H1 (cell line): ENCODE measurements at regions not wholly inside any gene's neighbourhood (a gene's known extent, or its start where the extent isn't known, plus 50 kb on each side); places are given as distances from the start of the nearest gene placed in this dataset.

Experiments used
- CTCF ChIA-PET: fragments of 300-600 bp; sonication (Branson Sonifier 250); formaldehyde crosslinking; loops from one replicate; lab custom pipeline; 2021; ENCODE audit not compliant: partially characterized antibody; lab: Charles Lee
- POLR2A ChIA-PET: fragments of 300-600 bp; sonication (Branson Sonifier 250); formaldehyde crosslinking; loops from one replicate; lab custom pipeline; 2021; ENCODE audit warnings: inconsistent platforms; ENCODE audit not compliant: partially characterized antibody; lab: Charles Lee
- DNase-seq, 2 experiments: peaks; one replicate each; pipeline versions ENCODE4 v3.0.0 to v3.0.0-alpha.2; 2010 to 2022; ENCODE audit warnings: low spot score in 2 of 2, low read depth in 1 of 2, mixed read lengths in 1 of 2
- FAIRE-seq: peaks from 2 replicates; lab custom pipeline; 2011; peaks lifted over from hg19 to GRCh38; lab: Jason Lieb, UNC
- H2AFZ ChIP-seq: 2 replicates; pipeline ENCODE4 v1.8.1; 2012; ENCODE audit warnings: low read length, inconsistent platforms
- H2AK5ac ChIP-seq: 2 replicates; pipeline ENCODE4 v1.6.1; 2013; ENCODE audit warnings: low read depth, low read length
- H2BK120ac ChIP-seq: replicated peaks from 2 replicates; pipeline ENCODE3; 2013; ENCODE audit warnings: low read depth, low read length, inconsistent platforms
- H2BK12ac ChIP-seq: 2 replicates; pipeline ENCODE4 v1.6.1; 2013; ENCODE audit warnings: low read depth, low read length
- H2BK15ac ChIP-seq: 2 replicates; pipeline ENCODE4 v1.6.1; 2013; ENCODE audit warnings: low read length
- H2BK20ac ChIP-seq: 2 replicates; pipeline ENCODE4 v1.6.1; 2013; ENCODE audit warnings: low read length
- H2BK5ac ChIP-seq: 2 replicates; pipeline ENCODE4 v1.6.1; 2013; ENCODE audit warnings: low read depth, low read length
- H3K14ac ChIP-seq: 2 replicates; pipeline ENCODE4 v1.6.1; 2013; ENCODE audit warnings: inconsistent platforms; ENCODE audit not compliant: insufficient read length
- H3K18ac ChIP-seq: 2 replicates; pipeline ENCODE4 v1.6.1; 2013; ENCODE audit warnings: low read length; ENCODE audit errors: extremely low read depth
- H3K23ac ChIP-seq: 2 replicates; pipeline ENCODE4 v1.6.1; 2013; ENCODE audit warnings: inconsistent platforms; ENCODE audit not compliant: insufficient read length
- H3K23me2 ChIP-seq: 2 replicates; pipeline ENCODE4 v1.6.1; 2013; ENCODE audit warnings: low read depth, low read length
- H3K27ac ChIP-seq: 2 replicates; pipeline ENCODE4 v1.6.1; 2011; ENCODE audit warnings: low read depth, low read length, inconsistent platforms
- H3K27me3 ChIP-seq, 4 experiments: replicated peaks in 1 of 4; 1 replicate in 1 of 4; 2 replicates in 3 of 4; pipeline versions ENCODE4 v1.6.1 to v1.8.1; 2011 to 2013; ENCODE audit warnings: low read length in 3 of 4, mild to moderate bottlenecking in 3 of 4, inconsistent platforms in 2 of 4, mixed read lengths in 2 of 4, moderate library complexity in 1 of 4; ENCODE audit not compliant: control insufficient read depth in 3 of 4, insufficient read depth in 3 of 4; ENCODE audit errors: extremely low read depth in 1 of 4
- H3K36me3 ChIP-seq, 4 experiments: 2 replicates each; pipeline versions ENCODE4 v1.6.1 to v1.8.1; 2011 to 2013; ENCODE audit warnings: mild to moderate bottlenecking in 4 of 4, low read length in 3 of 4, moderate library complexity in 2 of 4, control low read depth in 1 of 4, inconsistent platforms in 1 of 4; ENCODE audit not compliant: insufficient read depth in 4 of 4, control insufficient read depth in 2 of 4
- H3K4ac ChIP-seq: replicated peaks from 2 replicates; pipeline ENCODE3; 2013; ENCODE audit warnings: low read length, low read depth, mixed read lengths, inconsistent platforms; ENCODE audit not compliant: insufficient read length
- H3K4me1 ChIP-seq, 4 experiments: replicated peaks in 1 of 4; 1 replicate in 1 of 4; 2 replicates in 3 of 4; pipeline versions ENCODE4 v1.6.1 to v1.8.1; 2011 to 2013; ENCODE audit warnings: low read length in 3 of 4, inconsistent platforms in 2 of 4, mixed read lengths in 1 of 4; ENCODE audit not compliant: insufficient read depth in 4 of 4, control insufficient read depth in 3 of 4
- H3K4me2 ChIP-seq, 2 experiments: 2 replicates each; pipeline versions ENCODE4 v1.6.1 to v1.8.1; 2011 to 2013; ENCODE audit warnings: low read depth in 2 of 2, low read length in 2 of 2, control low read depth in 1 of 2, inconsistent platforms in 1 of 2, mild to moderate bottlenecking in 1 of 2; ENCODE audit not compliant: insufficient read depth in 1 of 2
- H3K4me3 ChIP-seq, 4 experiments: fragments of 200-600, 300-600 bp in 1 of 4; sonication (generic), shearing (Covaris generic), sonication (Bioruptor Twin) in 1 of 4; 2 replicates each; pipeline versions ENCODE4 v1.5.1 to v1.8.1; 2011 to 2016; ENCODE audit warnings: low read length in 4 of 4, low read depth in 3 of 4, control low read depth in 2 of 4, inconsistent platforms in 2 of 4, mild to moderate bottlenecking in 2 of 4, mixed read lengths in 1 of 4, moderate library complexity in 1 of 4; ENCODE audit not compliant: insufficient read depth in 2 of 4; ENCODE audit errors: extremely low read depth in 1 of 4
- H3K56ac ChIP-seq: replicated peaks from 2 replicates; pipeline ENCODE3; 2013; ENCODE audit warnings: low read depth, mild to moderate bottlenecking, mixed read lengths, low read length, inconsistent platforms; ENCODE audit not compliant: insufficient read length
- H3K79me1 ChIP-seq: 2 replicates; pipeline ENCODE4 v1.6.1; 2013; ENCODE audit warnings: low read depth, low read length, control low read depth
- H3K79me2 ChIP-seq, 2 experiments: 2 replicates each; pipeline versions ENCODE4 v1.6.1 to v1.8.1; 2012 to 2013; ENCODE audit warnings: low read length in 2 of 2, mild to moderate bottlenecking in 2 of 2, inconsistent platforms in 1 of 2; ENCODE audit not compliant: insufficient read depth in 2 of 2, control insufficient read depth in 1 of 2
- H3K9ac ChIP-seq, 4 experiments: replicated peaks in 1 of 4; 1 replicate in 1 of 4; 2 replicates in 3 of 4; pipeline versions ENCODE4 v1.6.1 to v1.8.1; 2011 to 2013; ENCODE audit warnings: low read depth in 3 of 4, low read length in 3 of 4, control low read depth in 2 of 4, mild to moderate bottlenecking in 2 of 4, moderate library complexity in 2 of 4, inconsistent platforms in 1 of 4; ENCODE audit errors: extremely low read depth in 1 of 4
- H3K9me3 ChIP-seq, 2 experiments: 2 replicates each; pipeline versions ENCODE4 v1.6.1 to v1.8.1; 2012 to 2013; ENCODE audit warnings: mild to moderate bottlenecking in 2 of 2, moderate library complexity in 2 of 2, control low read depth in 1 of 2, inconsistent platforms in 1 of 2, low read depth in 1 of 2, low read length in 1 of 2, mixed read lengths in 1 of 2; ENCODE audit not compliant: insufficient read depth in 2 of 2
- H4K20me1 ChIP-seq, 2 experiments: replicated peaks in 1 of 2; 2 replicates each; pipeline versions ENCODE3 to v1.8.1; 2011 to 2013; ENCODE audit warnings: inconsistent platforms in 2 of 2, low read length in 2 of 2, mild to moderate bottlenecking in 1 of 2; ENCODE audit not compliant: insufficient read depth in 2 of 2, control insufficient read depth in 1 of 2
- H4K5ac ChIP-seq: 2 replicates; pipeline ENCODE4 v1.6.1; 2013; ENCODE audit warnings: low read length, low read depth, mixed read lengths, inconsistent platforms; ENCODE audit not compliant: insufficient read length
- H4K8ac ChIP-seq: 2 replicates; pipeline ENCODE4 v1.8.0; 2013; ENCODE audit warnings: mild to moderate bottlenecking, moderate library complexity, low read length, inconsistent platforms; ENCODE audit not compliant: insufficient read depth; ENCODE audit errors: extremely low read depth
- H4K91ac ChIP-seq: replicated peaks from 2 replicates; pipeline ENCODE3; 2013; ENCODE audit warnings: low read length, mixed read lengths, inconsistent platforms; ENCODE audit not compliant: insufficient read length
- HDAC2 ChIP-seq, 2 experiments: fragments of 300-600 bp in 1 of 2; sonication (generic) in 1 of 2; IDR thresholded peaks; 2 replicates each; pipeline ENCODE4 v1.6.1; 2011 to 2012; ENCODE audit warnings: low read depth in 2 of 2, low read length in 2 of 2, mild to moderate bottlenecking in 2 of 2, moderate library complexity in 2 of 2, borderline replicate concordance in 1 of 2, inconsistent platforms in 1 of 2
- JUN ChIP-seq: IDR thresholded peaks from 2 replicates; pipeline ENCODE4 v1.6.1; 2011; ENCODE audit warnings: low read depth, mild to moderate bottlenecking, improper control_type of control experiment, low read length
- JUND ChIP-seq: IDR thresholded peaks from 2 replicates; pipeline ENCODE4 v1.6.1; 2011; ENCODE audit warnings: mild to moderate bottlenecking, improper control_type of control experiment, low read length
- KDM1A ChIP-seq: fragments of 200-600, 300-600 bp; sonication (generic); IDR thresholded peaks from 2 replicates; pipeline ENCODE4 v1.7.1; 2016; ENCODE audit warnings: mild to moderate bottlenecking, low read length, borderline replicate concordance
- KDM5A ChIP-seq: fragments of 200-600 bp; IDR thresholded peaks from 2 replicates; pipeline ENCODE4 v1.7.1; 2012; ENCODE audit warnings: mild to moderate bottlenecking, low read length, inconsistent platforms, mixed read lengths
- RAD21 ChIP-seq, 2 experiments: IDR thresholded peaks in 1 of 2; conservative IDR thresholded peaks in 1 of 2; 2 replicates each; pipeline ENCODE4 v1.6.1; 2011; ENCODE audit warnings: low read depth in 2 of 2, low read length in 2 of 2, improper control_type of control experiment in 1 of 2, inconsistent platforms in 1 of 2, mild to moderate bottlenecking in 1 of 2, moderate library complexity in 1 of 2
- SAP30 ChIP-seq: fragments of 300-600 bp; sonication (generic); IDR thresholded peaks from 2 replicates; pipeline ENCODE4 v1.7.1; 2012; ENCODE audit warnings: low read length, moderate library complexity, mild to moderate bottlenecking, inconsistent platforms; ENCODE audit not compliant: insufficient read depth, insufficient replicate concordance
- SIN3A ChIP-seq, 2 experiments: IDR thresholded peaks in 1 of 2; conservative IDR thresholded peaks in 1 of 2; 2 replicates each; pipeline ENCODE4 v1.6.1; 2011 to 2012; ENCODE audit warnings: low read length in 2 of 2, improper control_type of control experiment in 1 of 2, low read depth in 1 of 2, mild to moderate bottlenecking in 1 of 2
- SUZ12 ChIP-seq: fragments of 200-600 bp; sonication (generic); IDR thresholded peaks from 2 replicates; pipeline ENCODE4 v1.6.1; 2012; ENCODE audit warnings: mild to moderate bottlenecking, inconsistent platforms, low read length, moderate library complexity, mixed read lengths
- TEAD4 ChIP-seq: IDR thresholded peaks from 2 replicates; pipeline ENCODE4 v1.6.1; 2012; ENCODE audit warnings: low read depth, low read length, inconsistent platforms, mixed read lengths
- WGBS, 2 experiments: shearing (Covaris generic) in 1 of 2; methylation state at CpG; one replicate each; pipeline versions ENCODE4 v1.1.6 to v1.1.7; 2013 to 2015; ENCODE audit warnings: low lambda C conversion rate in 2 of 2, mixed read lengths in 2 of 2, inconsistent platforms in 1 of 2, low coverage in 1 of 2, missing lambda C conversion rate in 1 of 2; ENCODE audit not compliant: insufficient replicate concordance in 2 of 2, insufficient coverage in 1 of 2, insufficient read length in 1 of 2; ENCODE audit errors: extremely low coverage in 1 of 2, missing lambda C conversion rate in 1 of 2; 5-methylcytosine and 5-hydroxymethylcytosine counted together
- TF ChIP-seq, protein P1 (sequence below), 3 experiments: IDR thresholded peaks; 1 replicate in 2 of 3; 2 replicates in 1 of 3; pipeline versions ENCODE4 v1.5.1 to v1.6.1; 2011; ENCODE audit warnings: low read length in 3 of 3, mild to moderate bottlenecking in 3 of 3, inconsistent platforms in 2 of 3, low read depth in 1 of 3, moderate library complexity in 1 of 3; ENCODE audit not compliant: insufficient read depth in 1 of 3; ENCODE audit errors: control extremely low read depth in 1 of 3

DNA sequence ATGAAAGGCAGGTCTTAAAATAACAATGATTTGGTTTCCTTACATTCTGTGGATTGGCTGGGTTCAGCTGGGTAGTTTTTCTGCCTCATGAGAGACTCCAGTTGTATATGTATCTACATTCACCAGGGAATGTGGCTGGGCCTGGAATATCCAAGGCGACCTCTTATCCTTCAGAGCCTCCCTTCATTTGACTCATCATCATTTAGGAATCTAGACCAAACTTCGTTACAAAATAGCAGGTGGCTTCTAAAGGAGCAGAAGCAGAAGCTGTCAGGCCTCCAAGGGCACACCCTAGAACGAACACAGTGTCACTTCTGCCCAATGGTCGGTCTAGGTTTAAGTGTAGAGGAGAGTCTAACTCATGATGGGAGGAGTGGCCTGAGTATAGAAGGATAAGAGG is 204.2 kb downstream of the EN1 start:
- H3K56ac ChIP-seq, result no peak overlapping the region
- no peak overlapping the region for H4K5ac ChIP-seq
- H4K20me1 ChIP-seq, result no peaks in the 10 kb centered on the region
- H3K27ac ChIP-seq, result no peak overlapping the region
- no peak overlapping the region for H2BK5ac ChIP-seq
- no peak overlapping the region for H3K9ac ChIP-seq
- H3K4ac ChIP-seq, result no peak overlapping the region
- H3K4me1 ChIP-seq, result peaks cover 1 to 11% (median 6%) of the 10 kb centered on the region in 4 experiments; a peak in 6 of 7 replicates
- H2BK15ac ChIP-seq, result no peak overlapping the region
- H3K79me2 ChIP-seq, result no peaks in the 10 kb centered on the region
- no peak overlapping the region for H3K23ac ChIP-seq
- H3K9me3 ChIP-seq, result no peaks in the 10 kb centered on the region
- H2AK5ac ChIP-seq, result no peak overlapping the region
- no peak overlapping the region for H4K8ac ChIP-seq
- no peak for FAIRE-seq
- no peak overlapping the region for H3K18ac ChIP-seq
- peaks cover 0 to 7% (median 4%) of the 10 kb centered on the region in 4 experiments; a peak in 3 of 7 replicates for H3K27me3 ChIP-seq
- no peak overlapping the region for H2BK20ac ChIP-seq
- 70% methylated on average over 4 of the region's 4 CpGs; no CpG with 5 or more reads in 1 of the 2 experiments for WGBS, 2 experiments
- H3K23me2 ChIP-seq, result no peaks in the 10 kb centered on the region
- no peaks in the 10 kb centered on the region for H3K36me3 ChIP-seq
- no peak overlapping the region for H3K14ac ChIP-seq
- H2BK120ac ChIP-seq, result no peak overlapping the region
- CTCF ChIA-PET, result no interaction called here
- H2AFZ ChIP-seq, result no peak overlapping the region
- 0 out of 4 replicates have a peak overlapping the region, but pooled peaks of 1 of the 2 experiments have one; percentile 29 for H3K4me2 ChIP-seq
- H3K79me1 ChIP-seq, result no peaks in the 10 kb centered on the region
- H3K4me3 ChIP-seq, result no peak overlapping the region; a peak in 1 of 8 replicates
- no peak for DNase-seq
- no peak overlapping the region for H2BK12ac ChIP-seq
- H4K91ac ChIP-seq, result no peak overlapping the region
- POLR2A ChIA-PET, result no interaction called here
- TF ChIP-seq JUND, result no peak
- TF ChIP-seq SUZ12, result no peak
- no peak for TF ChIP-seq RAD21 (IDR thresholded peaks at IDR 0.05 in 1 of 2, conservative IDR thresholded peaks at IDR 0.05 in 1 of 2; ENCODE audit: low read depth in 2 of 2, low read length in 2 of 2)
- TF ChIP-seq TEAD4, result no peak
- no peak for TF ChIP-seq KDM1A
- TF ChIP-seq HDAC2 (IDR thresholded peaks at IDR 0.05; ENCODE audit: borderline replicate concordance in 1 of 2, low read depth in 2 of 2, low read length in 2 of 2), result no peak
- no peak for TF ChIP-seq SIN3A (conservative IDR thresholded peaks at IDR 0.05 in 1 of 2, IDR thresholded peaks at IDR 0.05 in 1 of 2; ENCODE audit: low read depth in 1 of 2, low read length in 2 of 2)
- TF ChIP-seq KDM5A, result no peak
- TF ChIP-seq JUN, result no peak
- TF ChIP-seq SAP30, result no peak
- TF ChIP-seq, protein P1, sequence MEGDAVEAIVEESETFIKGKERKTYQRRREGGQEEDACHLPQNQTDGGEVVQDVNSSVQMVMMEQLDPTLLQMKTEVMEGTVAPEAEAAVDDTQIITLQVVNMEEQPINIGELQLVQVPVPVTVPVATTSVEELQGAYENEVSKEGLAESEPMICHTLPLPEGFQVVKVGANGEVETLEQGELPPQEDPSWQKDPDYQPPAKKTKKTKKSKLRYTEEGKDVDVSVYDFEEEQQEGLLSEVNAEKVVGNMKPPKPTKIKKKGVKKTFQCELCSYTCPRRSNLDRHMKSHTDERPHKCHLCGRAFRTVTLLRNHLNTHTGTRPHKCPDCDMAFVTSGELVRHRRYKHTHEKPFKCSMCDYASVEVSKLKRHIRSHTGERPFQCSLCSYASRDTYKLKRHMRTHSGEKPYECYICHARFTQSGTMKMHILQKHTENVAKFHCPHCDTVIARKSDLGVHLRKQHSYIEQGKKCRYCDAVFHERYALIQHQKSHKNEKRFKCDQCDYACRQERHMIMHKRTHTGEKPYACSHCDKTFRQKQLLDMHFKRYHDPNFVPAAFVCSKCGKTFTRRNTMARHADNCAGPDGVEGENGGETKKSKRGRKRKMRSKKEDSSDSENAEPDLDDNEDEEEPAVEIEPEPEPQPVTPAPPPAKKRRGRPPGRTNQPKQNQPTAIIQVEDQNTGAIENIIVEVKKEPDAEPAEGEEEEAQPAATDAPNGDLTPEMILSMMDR (IDR thresholded peaks at IDR 0.05; ENCODE audit: control extremely low read depth in 1 of 3, insufficient read depth in 1 of 3, low read depth in 1 of 3, low read length in 3 of 3), result no peak
